ENCODE measurements at regions not wholly inside any gene's neighbourhood (a gene's known extent, or its start where the extent isn't known, plus 50 kb on each side); places are given as distances from the start of the nearest gene placed in this dataset.
"Not testable (repeated sequence)": the region's sequence is repeated elsewhere in the genome, so short reads cannot be mapped to it uniquely, and the experiment has no call there.

DNA sequence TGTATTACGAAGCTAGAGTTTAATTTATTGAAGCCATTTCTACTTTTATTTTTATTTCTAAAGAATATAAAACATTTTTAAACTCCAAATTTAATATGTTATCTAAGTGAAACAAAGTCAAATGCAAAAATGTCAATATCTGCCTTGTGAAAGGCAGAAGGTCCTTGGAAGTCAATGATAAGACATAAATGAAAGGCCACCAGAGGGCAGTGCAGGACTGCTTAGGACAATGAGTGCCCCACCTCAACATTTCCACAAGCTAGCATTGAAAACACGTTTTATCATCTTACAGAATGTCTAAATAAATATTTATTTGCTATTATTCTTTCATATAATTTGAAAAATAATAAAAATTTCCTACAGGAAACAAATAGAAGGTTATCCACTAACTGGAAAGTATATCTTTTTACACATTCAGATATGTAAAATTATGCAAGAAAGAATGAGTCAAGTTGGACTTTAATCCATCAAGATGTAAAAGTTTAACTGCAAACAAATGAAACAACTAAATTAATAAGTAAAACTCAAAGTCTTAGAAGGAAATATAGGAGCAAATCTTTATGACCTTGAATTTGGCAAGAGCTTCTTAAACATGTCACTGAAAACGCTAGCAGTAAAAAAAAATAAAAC, 140.1 kb upstream of the FMN2 start:
- peak in 1 of 2 donors; percentile 38 for DNase-seq

DNA sequence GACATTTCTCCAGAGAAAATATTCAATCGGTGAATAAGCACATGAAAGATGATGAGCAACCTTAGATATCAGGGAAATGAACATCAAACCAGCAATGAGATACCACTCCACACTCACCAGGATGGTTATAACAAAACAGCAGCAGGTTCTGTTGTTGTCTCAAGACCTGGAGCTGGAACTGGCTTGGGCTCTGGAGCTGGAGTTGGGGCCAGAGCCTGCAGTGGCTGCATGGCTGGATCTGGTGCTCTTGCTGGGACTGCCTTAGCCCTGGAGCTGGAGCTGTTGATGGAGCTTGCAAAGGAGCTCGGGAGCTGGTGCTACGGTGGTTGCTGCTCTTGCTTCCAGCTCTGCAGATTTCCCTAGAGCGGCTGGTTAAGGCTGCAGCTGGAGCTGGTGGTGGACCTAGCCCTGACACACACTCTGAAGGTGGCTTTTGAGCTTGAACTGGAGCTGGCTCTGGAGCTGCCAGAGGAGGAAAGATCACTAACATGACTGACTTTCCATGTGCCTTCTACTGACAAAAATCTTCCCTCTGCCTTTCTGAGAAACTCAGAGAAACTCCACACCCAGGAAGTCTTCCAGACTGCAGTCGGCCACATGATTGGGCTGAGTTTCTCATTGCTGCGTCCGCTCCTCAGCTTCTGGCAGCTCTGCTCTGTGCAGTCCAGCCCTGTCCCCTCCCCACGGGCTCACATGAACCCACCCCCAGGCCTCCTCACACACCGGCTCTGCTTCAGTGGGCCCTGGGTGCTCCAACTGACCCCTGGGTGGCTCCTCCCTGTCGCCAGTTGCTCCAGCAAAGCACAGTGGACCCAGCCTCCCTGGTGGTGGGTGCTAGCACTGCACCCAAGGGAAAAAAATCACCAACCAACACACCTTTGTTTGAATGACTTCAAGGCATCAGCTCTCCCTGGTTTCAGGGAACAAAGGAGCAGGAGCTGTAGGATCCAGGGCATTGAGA, 139.1 kb upstream of the FMN2 start:
- no peak for DNase-seq

DNA sequence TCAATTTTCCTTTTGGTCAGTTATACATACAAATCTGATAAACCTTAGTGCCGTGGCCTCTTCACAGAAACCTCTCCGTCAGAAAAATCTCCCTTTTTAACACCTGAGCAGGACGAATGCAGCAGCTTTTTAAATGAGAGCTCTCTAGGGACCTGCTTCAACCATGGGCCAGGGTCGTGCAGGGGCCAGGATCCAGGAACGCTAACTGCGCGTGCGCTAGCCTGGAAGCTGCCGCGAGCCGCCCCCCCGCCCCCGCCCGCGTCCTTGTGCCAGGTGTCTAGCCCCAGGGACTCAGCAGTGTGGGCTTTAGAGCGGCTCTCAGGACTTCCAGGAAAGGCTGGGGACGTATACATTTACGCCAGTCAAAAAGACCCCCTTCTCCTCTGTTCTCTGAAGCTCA, 136.8 kb upstream of the FMN2 start:
- DNase-seq: no peak

DNA sequence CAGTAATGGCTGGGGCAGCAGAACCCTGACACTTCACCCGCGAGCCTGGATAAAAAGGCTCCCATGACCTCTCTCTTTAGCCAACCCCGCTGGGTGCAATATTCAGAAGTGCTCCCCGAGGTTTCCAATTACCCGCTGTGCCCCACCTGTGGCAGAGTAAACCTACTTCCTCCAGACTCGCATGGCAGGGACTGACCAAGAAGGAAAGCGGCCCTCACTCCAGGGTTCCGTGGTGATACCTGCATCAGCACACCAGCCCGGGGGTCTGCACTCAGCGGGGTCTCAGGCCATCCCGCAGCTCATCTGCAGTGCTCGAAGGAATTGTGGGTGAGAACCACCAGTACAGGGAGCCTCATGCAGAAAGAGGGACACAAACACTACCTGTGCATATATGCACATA, 136.3 kb upstream of the FMN2 start:
- no peak for DNase-seq

DNA sequence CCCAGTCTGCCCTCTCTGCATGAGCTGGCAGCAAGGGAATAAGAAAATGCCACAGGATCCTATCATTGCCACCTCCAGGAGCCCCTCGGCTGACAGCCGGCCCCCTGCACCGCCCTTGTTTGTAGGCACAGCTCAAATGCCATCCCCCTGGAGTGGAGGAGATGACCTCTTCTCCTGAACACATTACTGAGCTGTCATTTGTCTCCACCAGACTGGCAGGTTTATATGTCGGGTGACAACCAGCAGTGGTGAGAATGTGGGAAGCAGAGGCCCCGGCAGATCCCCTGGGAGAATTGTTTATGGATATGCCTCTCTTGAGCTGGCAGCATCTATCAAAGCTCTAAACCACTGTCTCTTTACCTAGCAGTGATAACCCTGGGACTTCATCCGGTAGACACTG, 135.4 kb upstream of the FMN2 start:
- DNase-seq: no peak

DNA sequence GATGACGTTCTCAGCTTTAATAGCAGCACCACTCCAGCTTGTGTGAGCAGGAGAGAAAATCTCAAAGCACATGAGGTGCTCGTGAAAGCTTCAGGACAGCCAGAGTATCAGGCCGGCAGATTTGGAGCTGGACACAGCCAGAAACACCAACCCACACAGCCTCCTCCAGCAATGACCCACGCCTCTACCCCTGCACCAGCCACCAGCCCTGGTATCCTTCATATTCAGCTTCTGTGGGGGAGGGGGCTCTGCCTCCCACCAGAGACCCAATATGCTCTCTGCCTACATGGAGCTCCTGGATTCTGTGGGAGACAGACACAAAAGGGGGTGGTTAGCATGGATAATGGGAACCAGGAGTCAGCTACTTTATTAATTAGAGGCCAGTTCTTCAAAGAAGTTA, 133.6 kb upstream of the FMN2 start:
- DNase-seq: no peak

DNA sequence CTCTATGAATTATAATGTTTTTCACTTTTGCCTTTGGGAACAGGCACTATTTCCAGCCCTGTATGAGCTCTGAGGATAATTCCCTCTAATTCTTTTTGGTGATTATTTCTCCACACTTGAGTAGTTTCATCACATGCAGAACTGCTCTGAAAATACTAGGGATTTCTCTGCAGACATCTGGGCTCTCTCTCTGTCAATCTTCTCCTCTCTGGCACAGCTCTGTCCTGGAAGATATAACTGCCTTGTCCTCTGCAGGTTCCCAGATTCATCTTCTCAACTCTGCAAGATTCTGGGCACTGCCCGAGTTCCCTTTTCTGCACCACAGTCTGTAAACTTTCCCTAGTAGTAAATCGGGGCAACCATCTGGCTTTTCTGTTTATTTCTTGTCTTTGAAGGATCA, 131.3 kb upstream of the FMN2 start:
- DNase-seq: no peak

DNA sequence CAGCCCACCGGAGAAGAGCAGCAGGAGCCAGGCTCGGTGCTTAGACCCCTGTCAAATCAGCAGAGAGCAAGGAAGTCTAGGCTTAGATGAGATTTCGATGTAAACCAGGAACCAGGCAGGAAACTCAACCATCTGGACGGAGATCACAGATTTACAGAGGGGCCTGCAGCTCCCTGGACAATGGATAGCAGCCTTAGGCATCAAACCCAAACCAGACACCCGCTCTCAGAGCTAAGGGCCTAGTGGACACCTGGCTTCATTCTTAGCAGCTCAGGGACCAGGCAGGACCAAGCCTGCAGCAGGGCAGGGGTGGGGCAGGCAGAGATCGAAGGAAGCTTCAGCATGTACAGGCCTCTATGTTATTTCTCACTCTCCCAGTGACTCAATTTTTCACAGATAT, 127.8 kb upstream of the FMN2 start:
- no peak for DNase-seq

DNA sequence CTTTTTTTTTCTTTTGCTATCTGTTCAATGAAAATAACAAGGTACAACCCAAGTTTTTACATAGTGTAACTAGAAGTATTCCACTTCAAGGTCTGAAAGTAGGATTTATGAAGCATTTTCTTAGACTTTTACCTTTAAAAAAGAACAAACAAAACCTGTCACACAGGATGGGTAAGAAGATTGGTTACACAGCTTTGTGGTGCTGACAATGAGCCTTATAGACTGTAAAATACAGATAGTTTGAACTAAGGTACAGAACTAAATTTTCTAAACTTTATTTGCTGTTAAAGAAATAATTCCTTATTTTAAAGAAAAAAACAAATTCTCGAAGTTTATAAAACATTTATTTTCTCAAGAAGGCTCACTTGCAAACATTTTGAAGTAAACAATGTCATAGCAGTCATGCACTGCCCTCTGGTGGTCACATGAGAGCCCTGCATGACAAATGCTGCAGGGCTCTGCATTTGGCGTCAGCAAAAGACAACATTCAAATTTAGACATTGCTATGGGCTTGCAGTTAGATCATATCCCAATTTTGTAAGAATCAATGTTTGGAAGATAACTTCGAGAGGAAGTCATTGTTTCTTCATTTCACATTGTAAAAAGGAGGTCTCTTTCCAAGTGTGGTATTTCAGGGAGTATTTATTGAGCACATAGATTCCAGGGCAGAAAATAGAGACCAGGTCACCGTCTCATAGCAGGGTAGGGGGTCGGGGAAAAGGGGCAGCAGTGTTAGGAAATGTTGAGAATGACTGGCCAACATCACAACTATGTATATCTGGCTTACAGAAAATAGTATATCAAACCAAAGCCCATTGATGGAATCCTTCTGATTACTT, 115.3 kb upstream of the FMN2 start:
- DNase-seq: peak; percentile 24 to 37

DNA sequence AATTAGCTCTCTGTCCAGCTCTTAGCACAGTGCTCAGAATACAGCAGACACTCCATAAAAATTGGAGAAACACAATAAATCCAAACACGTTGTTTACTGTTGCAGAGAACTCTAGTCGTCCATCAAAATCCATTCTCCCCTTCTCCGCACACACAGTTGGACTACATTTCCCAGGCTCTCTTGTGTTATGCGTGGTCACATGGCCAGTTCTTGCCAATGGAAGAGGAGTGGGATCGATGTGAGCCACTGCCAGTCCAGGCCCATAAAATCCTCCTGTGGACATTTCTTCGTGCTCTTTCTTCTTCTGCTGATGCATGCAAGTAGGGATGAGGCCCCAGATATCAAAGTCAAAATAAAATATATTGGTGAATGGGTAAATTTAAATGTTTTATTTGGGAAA, 114.3 kb upstream of the FMN2 start:
- no peak for DNase-seq

DNA sequence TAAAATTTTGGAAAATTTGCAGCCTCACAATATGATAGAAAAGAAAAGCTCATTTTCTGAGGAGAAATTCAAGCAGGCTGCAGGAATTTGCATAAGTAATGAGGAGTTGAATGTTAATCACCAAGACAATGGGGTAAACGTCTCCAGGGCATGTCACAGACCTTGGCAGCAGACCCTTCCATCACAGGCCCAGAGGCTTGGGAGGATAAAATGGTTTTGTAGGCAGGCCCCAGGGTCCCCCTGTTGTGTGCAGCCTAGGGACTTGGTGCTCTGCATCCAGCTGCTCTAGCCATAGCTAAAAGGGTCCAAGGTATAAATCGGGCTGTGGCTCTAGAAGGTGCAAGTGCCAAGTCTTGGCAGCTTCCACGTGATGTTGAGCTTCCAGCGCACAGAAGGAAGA, 112.2 kb upstream of the FMN2 start:
- no peak for DNase-seq

DNA sequence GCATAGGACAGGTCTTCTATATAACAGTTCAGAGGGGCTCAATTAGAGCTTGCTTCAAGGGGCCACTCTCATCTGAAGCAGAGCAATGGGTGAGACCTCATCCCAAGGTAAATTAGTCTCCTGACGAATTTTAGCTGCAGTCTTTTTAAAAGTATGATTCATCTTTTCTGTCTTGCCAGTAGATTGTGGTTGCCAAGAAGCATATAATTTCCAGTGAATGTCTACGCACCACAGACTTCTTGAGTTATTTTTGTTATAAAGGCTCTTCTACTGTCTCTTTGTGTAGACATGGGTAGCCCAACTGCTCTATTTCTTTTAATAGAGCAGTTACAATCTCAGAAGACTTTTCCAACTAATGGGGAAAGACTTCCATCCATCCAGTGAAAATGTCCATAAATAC, 108.9 kb upstream of the FMN2 start:
- no peak for DNase-seq

DNA sequence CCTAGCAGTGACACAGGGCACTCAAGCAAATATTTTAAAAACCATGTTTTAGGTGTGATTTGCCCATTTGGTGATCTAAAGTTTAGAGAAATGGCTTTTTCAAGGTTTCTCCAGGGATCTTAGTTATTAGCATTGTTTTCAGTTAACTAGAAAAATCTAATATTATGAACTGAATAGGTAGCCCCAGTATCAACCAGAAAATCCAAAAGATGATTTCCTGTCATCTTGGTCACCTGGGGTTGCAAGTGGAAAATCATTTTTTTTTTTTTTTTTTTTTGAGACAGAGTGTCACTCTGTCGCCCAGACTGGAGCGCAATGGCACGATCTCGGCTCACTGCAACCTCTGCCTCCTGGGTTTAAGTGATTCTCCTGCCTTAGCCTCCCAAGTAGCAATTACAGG, 106.6 kb upstream of the FMN2 start:
- no peak for DNase-seq

DNA sequence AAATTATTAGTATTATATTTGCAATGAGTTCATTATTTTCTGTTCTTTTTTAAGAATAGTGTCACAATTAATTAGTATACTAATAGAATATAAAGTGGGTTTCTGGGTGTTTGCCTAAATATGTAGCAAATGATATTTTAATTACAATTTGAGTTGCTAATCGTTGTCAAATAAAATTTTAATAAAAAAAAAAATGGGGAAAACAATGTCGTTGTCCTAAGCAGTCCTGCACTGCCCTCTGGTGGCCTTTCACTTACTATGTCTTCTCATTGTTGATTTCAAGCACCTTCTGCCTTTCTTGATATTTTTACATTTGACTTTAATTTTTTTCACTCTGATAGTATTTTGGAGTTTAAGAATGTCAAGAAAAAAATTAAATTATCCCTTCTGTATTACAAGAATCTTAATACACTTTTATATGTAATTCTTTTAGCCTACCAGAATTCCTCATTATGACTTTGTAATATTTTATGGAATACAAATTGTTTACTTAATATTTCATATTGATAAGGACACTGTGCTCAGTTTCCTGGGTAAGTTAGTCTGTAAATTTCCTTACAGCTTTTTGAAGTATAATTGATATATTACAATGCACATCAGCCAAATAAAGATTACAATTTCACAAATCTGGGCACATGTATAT, 104.5 kb upstream of the FMN2 start:
- no peak for DNase-seq

DNA sequence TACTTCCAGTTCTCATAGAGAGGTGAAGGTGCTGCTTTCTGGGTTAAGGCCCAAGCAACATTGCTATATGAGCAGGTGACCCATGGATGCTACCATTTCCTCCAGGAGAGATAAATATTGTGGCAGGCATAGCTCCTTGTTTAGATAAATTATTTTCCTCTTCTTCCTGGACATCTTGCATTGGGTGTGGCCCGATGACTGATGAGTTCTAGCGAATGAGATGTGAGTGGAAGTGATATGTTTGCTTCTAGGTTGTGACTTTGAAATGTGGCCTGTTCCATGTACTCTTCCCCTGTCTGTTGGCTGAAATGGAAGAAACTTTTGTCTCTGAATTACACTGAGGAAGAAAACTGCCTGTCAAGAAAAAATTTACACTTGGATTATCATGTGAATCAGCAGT, 101.7 kb upstream of the FMN2 start:
- no peak for DNase-seq

DNA sequence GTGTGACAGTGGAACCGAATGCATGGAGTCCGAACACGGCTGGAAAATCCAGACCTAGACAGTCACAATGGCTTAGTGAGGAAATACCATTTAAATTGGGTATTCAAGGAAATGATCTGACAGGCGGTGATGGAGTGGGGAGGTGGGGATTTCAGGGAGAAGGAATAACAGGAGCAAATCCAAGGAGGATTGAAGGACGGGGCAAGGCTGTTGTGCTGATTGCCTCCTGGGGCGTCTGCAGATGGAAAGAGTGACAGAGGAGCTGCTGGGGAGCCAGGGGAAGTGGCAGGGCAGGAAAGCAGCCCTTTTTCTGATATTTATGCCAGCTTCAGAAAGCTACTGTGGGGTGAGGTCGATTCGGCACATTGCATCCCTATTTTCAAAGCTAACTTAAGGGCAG, 99.1 kb upstream of the FMN2 start:
- not testable (repeated sequence) for DNase-seq

DNA sequence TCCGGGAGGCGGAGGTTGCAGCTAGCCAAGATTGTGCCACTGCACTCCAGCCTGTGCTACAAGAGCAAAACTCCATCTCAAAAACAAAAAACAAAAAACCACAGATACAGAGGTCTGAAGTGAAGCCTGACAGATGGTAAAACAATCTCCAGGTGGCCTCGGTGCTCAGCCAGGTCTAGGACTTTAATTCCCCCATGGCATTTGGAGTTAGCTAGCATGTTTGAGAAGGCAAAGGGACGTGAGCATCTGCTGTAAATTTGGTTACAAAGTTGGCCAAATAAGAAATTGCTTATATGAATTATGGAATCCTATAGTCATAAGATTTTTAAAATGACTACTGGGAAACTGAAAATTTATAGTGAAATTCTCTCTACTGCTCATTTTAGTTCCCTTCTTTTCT, 98.3 kb upstream of the FMN2 start:
- no peak for DNase-seq

DNA sequence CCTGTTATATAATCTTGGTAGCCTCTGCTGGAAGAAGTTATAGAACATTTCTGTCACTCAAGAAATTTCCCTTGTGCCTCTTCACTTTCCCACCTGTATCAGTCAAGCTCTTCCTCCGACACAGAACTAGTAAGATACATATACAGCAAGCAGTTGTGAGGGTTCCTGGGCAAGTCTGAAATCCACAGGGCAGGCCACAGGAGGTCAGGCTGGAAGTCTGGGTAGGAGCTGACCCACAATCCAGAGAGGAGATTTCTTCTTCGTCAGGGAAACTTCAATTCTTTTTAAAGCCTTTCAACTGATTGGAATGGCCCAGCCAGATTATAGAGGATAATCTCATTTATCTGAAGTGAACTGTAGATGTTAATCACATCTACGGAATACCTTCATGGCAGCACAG, 96.4 kb upstream of the FMN2 start:
- DNase-seq: no peak

DNA sequence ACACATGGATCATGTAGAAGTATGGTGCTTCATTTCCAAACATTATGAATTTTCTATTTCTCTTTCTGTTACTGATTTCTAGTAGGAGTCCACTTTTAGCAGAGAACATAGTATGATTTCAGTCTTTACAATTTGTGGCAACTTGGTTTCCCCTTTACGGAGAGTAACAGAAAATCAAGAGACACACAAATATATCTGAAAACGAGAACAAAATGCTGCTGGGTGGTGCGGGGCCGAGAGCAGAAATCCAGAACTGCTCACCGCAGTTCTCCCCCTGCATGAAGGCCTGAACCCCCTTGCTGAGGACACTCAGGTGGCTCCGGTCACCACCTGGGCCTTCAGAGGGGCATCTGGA, 94.5 kb upstream of the FMN2 start:
- DNase-seq: no peak

DNA sequence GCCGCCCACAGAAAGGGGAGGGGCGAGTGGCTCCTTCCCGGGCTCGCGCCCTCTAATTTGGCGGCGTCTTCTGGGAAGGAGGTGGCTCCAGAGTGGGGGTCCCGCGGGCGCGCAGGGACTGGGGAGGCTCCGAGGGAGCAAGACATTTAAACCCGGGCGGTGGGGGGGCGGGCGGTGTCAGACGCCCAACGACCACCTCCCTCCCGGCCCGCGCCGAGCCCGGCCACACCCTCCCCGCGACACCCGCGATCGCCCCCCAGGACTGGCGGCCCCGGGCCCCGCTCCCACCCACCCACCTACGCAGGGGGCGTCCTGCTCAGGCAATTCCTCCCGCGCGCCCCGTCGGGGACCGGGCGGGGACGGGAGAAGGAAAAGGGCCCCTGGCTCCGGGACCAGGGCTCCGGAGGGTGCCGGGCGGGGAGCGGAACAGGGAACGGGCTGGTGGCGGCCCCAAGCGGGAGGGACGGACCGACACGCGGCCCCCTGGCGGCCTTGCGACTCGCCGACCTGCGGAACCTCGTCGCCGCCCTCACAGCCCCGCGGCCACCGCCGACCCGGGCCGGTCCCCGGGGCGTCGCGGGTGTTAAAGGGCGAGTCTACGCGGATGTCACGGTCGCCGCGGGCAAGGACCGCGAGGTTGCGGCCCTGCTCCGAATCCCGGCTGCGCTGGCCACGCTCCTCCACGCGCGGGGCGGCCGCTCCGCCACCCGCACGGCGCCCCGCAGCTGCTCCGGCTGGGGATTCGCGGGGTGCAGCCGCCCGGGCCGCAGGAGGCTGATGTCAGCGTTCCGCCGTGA, 94.0 kb upstream of the FMN2 start:
- DNase-seq: no peak

DNA sequence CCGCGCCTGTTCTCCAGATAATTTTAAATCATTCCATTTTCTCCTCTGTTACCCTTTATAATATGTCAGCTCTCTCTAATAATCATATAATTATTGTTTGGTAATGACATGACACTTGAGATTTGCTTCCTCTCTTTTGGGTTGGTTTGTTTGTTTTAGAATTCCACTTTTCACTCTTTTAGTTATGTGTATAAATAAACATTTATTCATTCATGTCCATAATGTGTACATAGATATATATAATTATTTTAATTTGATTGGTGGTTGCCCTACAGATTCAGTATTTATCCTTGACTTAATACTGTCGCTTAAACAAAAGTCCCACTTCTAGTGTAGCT, 93.4 kb upstream of the FMN2 start:
- DNase-seq: no peak

DNA sequence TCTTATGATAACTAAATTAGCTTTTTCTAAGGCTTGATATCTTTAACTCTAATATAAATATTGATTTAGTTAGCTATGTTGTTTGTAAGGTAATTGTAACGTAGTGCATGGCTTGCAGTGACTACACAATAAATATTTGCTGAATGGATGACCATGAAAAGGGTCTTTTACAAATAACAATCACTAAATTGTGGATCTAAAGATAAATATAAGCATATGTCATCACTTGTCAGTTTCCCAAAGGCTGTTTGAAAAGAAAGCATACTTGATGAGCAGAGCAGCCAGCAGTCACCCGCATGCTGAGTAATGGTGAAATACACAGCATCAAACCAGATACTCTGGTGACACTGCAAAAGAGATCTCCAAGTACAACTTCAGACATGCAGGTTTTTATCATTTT, 92.5 kb upstream of the FMN2 start:
- no peak for DNase-seq

DNA sequence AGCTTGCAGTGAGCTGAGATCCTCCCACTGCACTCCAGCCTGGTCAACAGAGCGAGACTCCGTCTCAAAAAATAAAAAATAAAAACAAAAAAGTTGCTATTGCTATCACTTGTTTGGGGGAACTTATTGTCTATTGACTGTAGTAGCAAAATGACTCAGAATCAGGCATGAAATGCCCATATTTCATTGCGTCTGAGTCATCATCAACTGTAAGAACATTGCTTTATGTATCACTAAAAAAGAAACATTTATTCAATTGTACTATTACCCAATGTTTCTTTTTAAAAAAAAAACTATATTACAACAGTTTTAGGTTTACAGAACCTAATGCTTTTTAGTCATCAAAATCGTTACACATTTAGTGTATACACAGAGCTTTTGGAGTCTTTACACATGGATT, 91.0 kb upstream of the FMN2 start:
- no peak for DNase-seq

Data from CD4-positive, alpha-beta T cell treated with Interleukin-1 beta for 1 hour (primary cell).